Activated CD4-positive, alpha-beta T cell treated with anti-CD3 and anti-CD28 coated beads, Interleukin-2, amount 50 U/mL, for 48 hours (primary cell): ENCODE measurements at regions not wholly inside any gene's neighbourhood (a gene's known extent, or its start where the extent isn't known, plus 50 kb on each side); places are given as distances from the start of the nearest gene placed in this dataset.
"Not testable (repeated sequence)": the region's sequence is repeated elsewhere in the genome, so short reads cannot be mapped to it uniquely, and the experiment has no call there.

Experiments
- DNase-seq, 2 experiments: peaks; one replicate each; pipeline ENCODE4 v3.0.0-alpha.2; 2020

GRCh38 chr1:105243411-105243810 lies 1493.7 kb downstream of the AMY1C start:
- DNase-seq, result no peak

GRCh38 chr1:105243969-105244368 lies 1494.3 kb downstream of the AMY1C start:
- DNase-seq, result no peak

GRCh38 chr1:105254906-105255305 lies 1505.2 kb downstream of the AMY1C start:
- DNase-seq, result no peak

GRCh38 chr1:105260001-105260400 lies 1510.3 kb downstream of the AMY1C start:
- DNase-seq, result no peak

- no peak for DNase-seq
These were observed 1521.3 kb downstream of the AMY1C start for GRCh38 chr1:105270966-105271365.

- DNase-seq, result not testable (repeated sequence)
These were observed 1522.7 kb downstream of the AMY1C start for GRCh38 chr1:105272376-105272775.

GRCh38 chr1:105294838-105295237 lies 1545.1 kb downstream of the AMY1C start:
- DNase-seq, result no peak

- DNase-seq, result no peak
These were observed 1560.4 kb downstream of the AMY1C start for GRCh38 chr1:105310063-105310462.

- no peak for DNase-seq
These were observed 1568.3 kb downstream of the AMY1C start for GRCh38 chr1:105317976-105318375.

GRCh38 chr1:105326886-105327285 lies 1577.2 kb downstream of the AMY1C start:
- DNase-seq, result no peak

- no peak for DNase-seq
These were observed 1587.7 kb downstream of the AMY1C start for GRCh38 chr1:105337420-105337819.

GRCh38 chr1:105343317-105343716 lies 1593.6 kb downstream of the AMY1C start:
- DNase-seq, result no peak

GRCh38 chr1:105359457-105359856 lies 1609.8 kb downstream of the AMY1C start:
- DNase-seq, result no peak

GRCh38 chr1:105362438-105362837 lies 1612.7 kb downstream of the AMY1C start:
- DNase-seq, result no peak

GRCh38 chr1:105368446-105368845 lies 1618.7 kb downstream of the AMY1C start:
- no peak for DNase-seq

GRCh38 chr1:105373681-105374080 lies 1624.0 kb downstream of the AMY1C start:
- DNase-seq, result no peak

GRCh38 chr1:105386489-105386888 lies 1636.8 kb downstream of the AMY1C start:
- DNase-seq, result no peak

GRCh38 chr1:105396001-105396400 lies 1646.3 kb downstream of the AMY1C start:
- no peak for DNase-seq

- no peak for DNase-seq
These were observed 1649.2 kb downstream of the AMY1C start for GRCh38 chr1:105398909-105399308.

- no peak for DNase-seq
These were observed 1650.0 kb downstream of the AMY1C start for GRCh38 chr1:105399716-105400115.

GRCh38 chr1:105416261-105416660 lies 1640.2 kb upstream of the PRMT6 start:
- DNase-seq, result no peak

GRCh38 chr1:105419030-105419429 lies 1637.4 kb upstream of the PRMT6 start:
- DNase-seq, result no peak

GRCh38 chr1:105427543-105427942 lies 1628.9 kb upstream of the PRMT6 start:
- DNase-seq, result no peak

- no peak for DNase-seq
These were observed 1619.8 kb upstream of the PRMT6 start for GRCh38 chr1:105436589-105437259.

GRCh38 chr1:105437847-105438246 lies 1618.6 kb upstream of the PRMT6 start:
- DNase-seq, result no peak
